DMS79 (cell line): ENCODE measurements at regions not wholly inside any gene's neighbourhood (a gene's known extent, or its start where the extent isn't known, plus 50 kb on each side); places are given as distances from the start of the nearest gene placed in this dataset.
A peak's percentile ranks its signal among the peaks of the same experiment; 100 is the strongest.

ENCODE experiments used
- DNase-seq: peaks from one replicate; lab custom pipeline; 2025; lab: John Stamatoyannopoulos, UW

- DNase-seq: no peak
These were observed 133.0 kb upstream of the ASTN2 start for GRCh38 chr9:117547904-117548303.

GRCh38 chr9:117546894-117547678, 132.2 kb upstream of the ASTN2 start:
- no peak for DNase-seq

- DNase-seq: no peak
These were observed 131.0 kb upstream of the ASTN2 start for GRCh38 chr9:117545846-117546245.

GRCh38 chr9:117543089-117543488, 128.2 kb upstream of the ASTN2 start:
- DNase-seq: peak; percentile 76

- DNase-seq: no peak
These were observed 127.2 kb upstream of the ASTN2 start for GRCh38 chr9:117542021-117542420.

- no peak for DNase-seq
These were observed 126.3 kb upstream of the ASTN2 start for GRCh38 chr9:117541181-117541580.

- DNase-seq: no peak
These were observed 121.1 kb upstream of the ASTN2 start for GRCh38 chr9:117535973-117536372.

GRCh38 chr9:117535434-117535833, 120.6 kb upstream of the ASTN2 start:
- no peak for DNase-seq

- no peak for DNase-seq
These were observed 113.4 kb upstream of the ASTN2 start for GRCh38 chr9:117528225-117528624.

GRCh38 chr9:117526674-117527073, 111.8 kb upstream of the ASTN2 start:
- DNase-seq: no peak

- DNase-seq: no peak
These were observed 108.8 kb upstream of the ASTN2 start for GRCh38 chr9:117523531-117524153.

GRCh38 chr9:117521293-117521692, 106.4 kb upstream of the ASTN2 start:
- no peak for DNase-seq

- no peak for DNase-seq
These were observed 102.1 kb upstream of the ASTN2 start for GRCh38 chr9:117516676-117517632.

GRCh38 chr9:117511852-117512481, 97.1 kb upstream of the ASTN2 start:
- DNase-seq: no peak

- DNase-seq: no peak
These were observed 81.5 kb upstream of the ASTN2 start for GRCh38 chr9:117496307-117496706.

GRCh38 chr9:117494401-117495090, 79.7 kb upstream of the ASTN2 start:
- DNase-seq: peak; percentile 46

- no peak for DNase-seq
These were observed 77.6 kb upstream of the ASTN2 start for GRCh38 chr9:117492476-117492875.

GRCh38 chr9:117491491-117491890, 76.6 kb upstream of the ASTN2 start:
- DNase-seq: no peak

GRCh38 chr9:117490199-117490598, 75.3 kb upstream of the ASTN2 start:
- no peak for DNase-seq

- DNase-seq: peak; percentile 84
These were observed 73.8 kb upstream of the ASTN2 start for GRCh38 chr9:117488659-117489058.

GRCh38 chr9:117487555-117488175, 72.8 kb upstream of the ASTN2 start:
- peak; percentile 93 for DNase-seq
